Hematopoietic multipotent progenitor cell treated with erythropoietin and hydrocortisone succinate and interleukin-3 and kit ligand, for 4 days (in vitro differentiated cells): ENCODE measurements at regions not wholly inside any gene's neighbourhood (a gene's known extent, or its start where the extent isn't known, plus 50 kb on each side); places are given as distances from the start of the nearest gene placed in this dataset.
A peak's percentile ranks its signal among the peaks of the same experiment; 100 is the strongest.

Source experiments
- DNase-seq: peaks from one replicate; pipeline ENCODE4 v3.0.0-alpha.2; 2015

DNA sequence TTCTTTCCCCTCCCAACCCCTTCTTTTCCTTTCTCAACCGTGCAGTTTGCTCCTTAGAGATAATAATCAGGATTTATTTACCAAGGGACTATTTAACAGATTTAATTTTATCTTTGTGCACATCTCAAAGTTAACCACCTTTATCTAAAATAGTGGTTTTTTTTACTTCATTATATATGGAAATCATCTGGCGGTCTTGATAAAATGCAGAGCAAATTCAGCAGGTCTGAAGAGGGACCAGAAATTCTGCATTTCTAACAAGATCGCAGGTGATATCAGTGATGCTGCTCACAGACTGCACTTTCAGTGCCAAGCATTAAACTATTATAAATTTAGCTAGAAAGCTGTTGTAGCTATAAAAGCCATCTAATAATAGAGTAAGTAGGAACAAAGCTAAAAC is 83.4 kb upstream of the NEGR1 start:
- peak; percentile 15 for DNase-seq

DNA sequence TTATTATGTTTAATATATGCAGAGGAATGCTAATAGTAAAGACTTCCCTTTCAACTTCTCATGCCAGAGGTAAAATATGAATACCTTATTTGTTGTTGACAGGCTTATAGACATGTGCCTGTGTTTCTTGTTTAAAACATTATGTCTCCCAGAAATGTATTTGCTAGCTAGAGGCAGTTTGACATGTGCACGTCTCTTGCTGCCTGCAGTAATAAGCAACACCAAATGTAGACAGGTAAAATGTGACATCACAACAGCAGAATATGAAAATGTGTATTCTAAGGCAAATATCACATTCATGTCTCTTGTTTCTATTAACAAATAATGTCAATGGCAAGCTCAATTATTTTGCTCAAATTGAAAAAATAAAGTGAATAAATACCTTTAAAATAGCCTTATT is 80.2 kb upstream of the NEGR1 start:
- no peak for DNase-seq

DNA sequence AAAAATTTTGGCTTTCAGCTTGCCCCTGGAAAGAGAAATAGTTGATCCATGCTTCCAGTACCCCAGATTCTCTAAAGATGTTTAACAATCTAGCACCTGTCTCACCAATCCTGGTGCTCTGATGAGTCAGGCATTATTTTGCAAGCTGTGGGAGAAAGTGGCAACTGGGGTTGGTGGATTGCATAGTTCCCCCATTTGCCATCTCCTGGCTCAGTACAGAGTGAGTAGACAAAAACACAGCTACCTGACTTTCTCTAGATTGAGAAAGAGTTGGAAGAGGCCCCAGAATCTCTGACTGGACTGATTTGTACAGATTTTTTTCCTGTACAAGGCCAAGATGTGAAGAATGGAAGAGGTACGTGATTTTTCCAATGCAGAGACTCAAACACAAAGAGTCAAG is 75.1 kb upstream of the NEGR1 start:
- DNase-seq, result no peak

DNA sequence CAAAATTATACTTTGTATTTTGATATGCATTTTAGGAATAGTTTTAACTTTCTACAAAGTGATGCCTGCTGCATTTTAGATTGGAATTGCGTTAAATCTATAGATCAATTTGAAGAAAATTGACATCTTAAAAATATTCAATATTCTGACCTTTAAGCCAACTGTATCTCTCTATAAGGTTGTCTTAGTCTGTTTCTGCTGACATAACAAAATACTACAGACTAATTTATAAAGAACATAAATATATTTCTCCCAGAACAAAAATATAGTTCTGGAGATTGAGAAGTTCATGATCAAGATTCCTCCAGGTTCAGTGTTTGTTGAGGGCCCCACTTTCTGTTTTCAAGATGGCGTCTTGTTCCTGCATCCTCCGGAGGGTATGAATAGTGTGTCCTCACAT is 73.6 kb upstream of the NEGR1 start:
- no peak for DNase-seq

DNA sequence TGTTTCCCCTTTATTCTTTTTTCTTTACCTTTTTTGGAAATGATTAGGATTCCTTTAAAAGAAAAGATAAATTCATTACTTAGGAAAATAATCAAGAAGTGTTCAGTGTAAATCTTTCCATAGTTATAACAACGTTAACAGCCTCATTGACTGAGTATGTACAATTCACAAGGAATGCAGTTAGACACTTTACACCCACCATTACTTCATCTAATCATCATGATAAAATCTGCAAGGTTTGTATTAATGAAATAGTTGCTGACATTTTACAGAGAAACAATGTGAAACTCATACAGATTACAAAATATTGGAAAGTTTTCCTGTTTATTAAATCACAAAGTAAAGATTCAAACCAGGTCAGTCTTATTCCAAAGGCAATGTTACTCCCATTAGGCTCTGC is 59.3 kb upstream of the NEGR1 start:
- no peak for DNase-seq

DNA sequence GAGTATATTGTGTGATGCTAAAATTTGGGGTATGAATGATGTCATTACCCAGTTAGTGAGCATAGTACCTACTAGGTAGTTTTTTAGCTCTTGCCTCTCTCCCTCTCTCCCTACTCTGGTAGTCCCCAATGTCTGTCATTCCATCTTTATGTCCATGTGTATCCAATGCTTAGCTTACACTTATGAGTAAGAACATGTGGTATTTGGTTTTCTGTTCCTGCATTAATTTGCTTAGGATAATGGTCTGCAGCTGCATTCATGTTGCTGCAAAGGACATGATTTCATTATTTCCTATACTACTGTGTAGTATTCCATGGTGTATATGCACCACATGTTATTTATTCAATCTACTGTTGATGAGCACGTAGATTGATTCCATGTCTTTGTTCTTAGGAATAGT is 54.4 kb upstream of the NEGR1 start:
- DNase-seq, result no peak
